Neural cell (in vitro differentiated cells): ENCODE measurements at regions not wholly inside any gene's neighbourhood (a gene's known extent, or its start where the extent isn't known, plus 50 kb on each side); places are given as distances from the start of the nearest gene placed in this dataset.

Experiments used
- EP300 ChIP-seq: fragments of 450-650 bp; conservative IDR thresholded peaks from 2 replicates; pipeline ENCODE4 v1.6.1; 2014; ENCODE audit warnings: antibody characterized with exemption, mild to moderate bottlenecking, moderate library complexity; ENCODE audit not compliant: poor library complexity, severe bottlenecking
- EZH2 ChIP-seq: fragments of 200-600, 300-800 bp; shearing (Covaris generic), sonication (generic); IDR thresholded peaks from 2 replicates; pipeline ENCODE4 v1.6.1; 2014; ENCODE audit warnings: antibody characterized with exemption, low read length, borderline replicate concordance, mild to moderate bottlenecking; ENCODE audit not compliant: insufficient read depth, poor library complexity, severe bottlenecking
- MXI1 ChIP-seq: fragments of 450-650 bp; conservative IDR thresholded peaks from 2 replicates; pipeline ENCODE4 v1.6.1; 2014; ENCODE audit warnings: antibody characterized with exemption, mild to moderate bottlenecking; ENCODE audit not compliant: poor library complexity, severe bottlenecking
- POLR2AphosphoS5 ChIP-seq: IDR thresholded peaks from 2 replicates; pipeline ENCODE4 v1.6.1; 2012
- SMC3 ChIP-seq: fragments of 450-650 bp; conservative IDR thresholded peaks from 2 replicates; pipeline ENCODE4 v1.6.1; 2014; ENCODE audit warnings: antibody characterized with exemption, mild to moderate bottlenecking, moderate library complexity; ENCODE audit not compliant: poor library complexity
- TF ChIP-seq, protein P1 (sequence below): fragments of 450-650 bp; IDR thresholded peaks from 2 replicates; pipeline ENCODE4 v1.5.1; 2014; ENCODE audit warnings: antibody characterized with exemption, mild to moderate bottlenecking, moderate library complexity; ENCODE audit not compliant: poor library complexity, severe bottlenecking
- TF ChIP-seq, protein P2 (sequence below): IDR thresholded peaks from 2 replicates; pipeline ENCODE4 v1.6.1; 2012; ENCODE audit warnings: borderline replicate concordance

DNA sequence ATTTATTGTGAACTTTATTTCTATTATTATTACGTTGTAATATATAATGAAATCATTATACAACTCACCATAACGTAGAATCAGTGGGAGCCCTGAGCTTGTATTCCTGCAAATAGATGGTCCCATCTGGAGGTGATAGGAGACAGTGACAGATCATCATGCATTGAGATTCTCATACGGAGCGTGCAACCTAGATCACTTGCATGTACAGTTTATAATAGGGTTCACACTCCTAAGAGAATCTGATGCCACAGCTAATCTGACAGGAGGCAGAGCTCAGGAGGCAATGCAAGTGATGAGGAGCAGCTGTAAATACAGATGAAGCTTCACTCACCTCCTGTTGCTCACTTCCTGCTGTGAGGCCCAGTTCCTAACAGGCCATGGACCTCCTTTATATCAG lies 2170.2 kb downstream of the PCDH7 start:
- TF ChIP-seq SMC3 (no peak), POLR2AphosphoS5 (no peak), EP300 (no peak), MXI1 (no peak), EZH2 (no peak)
- TF ChIP-seq, protein P1, sequence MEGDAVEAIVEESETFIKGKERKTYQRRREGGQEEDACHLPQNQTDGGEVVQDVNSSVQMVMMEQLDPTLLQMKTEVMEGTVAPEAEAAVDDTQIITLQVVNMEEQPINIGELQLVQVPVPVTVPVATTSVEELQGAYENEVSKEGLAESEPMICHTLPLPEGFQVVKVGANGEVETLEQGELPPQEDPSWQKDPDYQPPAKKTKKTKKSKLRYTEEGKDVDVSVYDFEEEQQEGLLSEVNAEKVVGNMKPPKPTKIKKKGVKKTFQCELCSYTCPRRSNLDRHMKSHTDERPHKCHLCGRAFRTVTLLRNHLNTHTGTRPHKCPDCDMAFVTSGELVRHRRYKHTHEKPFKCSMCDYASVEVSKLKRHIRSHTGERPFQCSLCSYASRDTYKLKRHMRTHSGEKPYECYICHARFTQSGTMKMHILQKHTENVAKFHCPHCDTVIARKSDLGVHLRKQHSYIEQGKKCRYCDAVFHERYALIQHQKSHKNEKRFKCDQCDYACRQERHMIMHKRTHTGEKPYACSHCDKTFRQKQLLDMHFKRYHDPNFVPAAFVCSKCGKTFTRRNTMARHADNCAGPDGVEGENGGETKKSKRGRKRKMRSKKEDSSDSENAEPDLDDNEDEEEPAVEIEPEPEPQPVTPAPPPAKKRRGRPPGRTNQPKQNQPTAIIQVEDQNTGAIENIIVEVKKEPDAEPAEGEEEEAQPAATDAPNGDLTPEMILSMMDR = no peak
- TF ChIP-seq, protein P2, sequence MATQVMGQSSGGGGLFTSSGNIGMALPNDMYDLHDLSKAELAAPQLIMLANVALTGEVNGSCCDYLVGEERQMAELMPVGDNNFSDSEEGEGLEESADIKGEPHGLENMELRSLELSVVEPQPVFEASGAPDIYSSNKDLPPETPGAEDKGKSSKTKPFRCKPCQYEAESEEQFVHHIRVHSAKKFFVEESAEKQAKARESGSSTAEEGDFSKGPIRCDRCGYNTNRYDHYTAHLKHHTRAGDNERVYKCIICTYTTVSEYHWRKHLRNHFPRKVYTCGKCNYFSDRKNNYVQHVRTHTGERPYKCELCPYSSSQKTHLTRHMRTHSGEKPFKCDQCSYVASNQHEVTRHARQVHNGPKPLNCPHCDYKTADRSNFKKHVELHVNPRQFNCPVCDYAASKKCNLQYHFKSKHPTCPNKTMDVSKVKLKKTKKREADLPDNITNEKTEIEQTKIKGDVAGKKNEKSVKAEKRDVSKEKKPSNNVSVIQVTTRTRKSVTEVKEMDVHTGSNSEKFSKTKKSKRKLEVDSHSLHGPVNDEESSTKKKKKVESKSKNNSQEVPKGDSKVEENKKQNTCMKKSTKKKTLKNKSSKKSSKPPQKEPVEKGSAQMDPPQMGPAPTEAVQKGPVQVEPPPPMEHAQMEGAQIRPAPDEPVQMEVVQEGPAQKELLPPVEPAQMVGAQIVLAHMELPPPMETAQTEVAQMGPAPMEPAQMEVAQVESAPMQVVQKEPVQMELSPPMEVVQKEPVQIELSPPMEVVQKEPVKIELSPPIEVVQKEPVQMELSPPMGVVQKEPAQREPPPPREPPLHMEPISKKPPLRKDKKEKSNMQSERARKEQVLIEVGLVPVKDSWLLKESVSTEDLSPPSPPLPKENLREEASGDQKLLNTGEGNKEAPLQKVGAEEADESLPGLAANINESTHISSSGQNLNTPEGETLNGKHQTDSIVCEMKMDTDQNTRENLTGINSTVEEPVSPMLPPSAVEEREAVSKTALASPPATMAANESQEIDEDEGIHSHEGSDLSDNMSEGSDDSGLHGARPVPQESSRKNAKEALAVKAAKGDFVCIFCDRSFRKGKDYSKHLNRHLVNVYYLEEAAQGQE = no peak
